ENCODE measurements at regions not wholly inside any gene's neighbourhood (a gene's known extent, or its start where the extent isn't known, plus 50 kb on each side); places are given as distances from the start of the nearest gene placed in this dataset.

DNA sequence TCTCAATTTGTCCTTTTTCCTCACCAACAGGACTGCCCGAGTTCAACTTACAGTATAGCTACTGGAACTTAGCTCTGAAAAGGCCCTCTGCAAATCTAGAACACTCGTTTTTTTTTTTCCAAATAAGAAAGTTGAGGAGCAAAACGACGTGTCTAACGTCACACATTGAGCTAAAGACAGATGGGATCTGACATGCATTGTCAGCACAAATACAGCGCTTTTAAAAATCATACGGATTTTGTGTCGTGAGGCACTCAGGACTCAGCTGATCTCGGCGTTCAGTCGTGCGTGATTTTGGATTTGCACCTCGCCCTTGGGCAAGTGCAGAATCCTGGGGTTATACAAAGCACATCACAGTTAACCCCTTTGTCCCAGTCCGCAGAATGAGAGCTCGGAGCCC is 94.7 kb upstream of the ZNF322 start:
- Histone ChIP-seq H3K36me3 (ENCODE audit: control insufficient read depth, insufficient read depth, low read length) (no peaks in the 10 kb centered on the region), H3K4me3 (ENCODE audit: insufficient read depth, low read depth, low read length) (no peak overlapping the region), H4K91ac (ENCODE audit: insufficient read depth, low read depth, low read length) (no peak overlapping the region), H2BK5ac (ENCODE audit: low read depth, low read length, poor library complexity, severe bottlenecking) (no peak overlapping the region), H4K20me1 (ENCODE audit: insufficient read depth, low read length) (no peaks in the 10 kb centered on the region), H3K14ac (replicated peaks; ENCODE audit: low read depth, low read length) (no peak overlapping the region), H2BK20ac (ENCODE audit: low read depth, low read length) (no peak overlapping the region), H3K79me1 (ENCODE audit: low read depth in 1 of 2, low read length in 2 of 2) (no peaks in the 10 kb centered on the region), H3K4ac (ENCODE audit: low read depth, low read length) (no peak overlapping the region), H3K9ac (ENCODE audit: low read depth, low read length) (no peak overlapping the region), H3K27me3 (ENCODE audit: control insufficient read depth, insufficient read depth, low read length) (peaks cover 14% of the 10 kb centered on the region), H3K9me3 (ENCODE audit: control insufficient read depth, insufficient read depth, low read length) (peaks cover 2% of the 10 kb centered on the region; the same call in 1 of the 2 replicates), H4K8ac (ENCODE audit: low read depth in 2 of 2, low read length in 2 of 2) (no peak overlapping the region), H2AK9ac (replicated peaks; ENCODE audit: low read depth, low read length, poor library complexity) (no peak overlapping the region), H3K56ac (ENCODE audit: extremely low read depth, insufficient read depth, low read length) (no peak overlapping the region), H4K5ac (ENCODE audit: low read depth, low read length) (no peak overlapping the region), H3K9me1 (ENCODE audit: insufficient read depth, low read length) (no peaks in the 10 kb centered on the region), H3K23ac (ENCODE audit: low read depth, low read length) (no peak overlapping the region), H2BK120ac (ENCODE audit: low read depth, low read length) (no peak overlapping the region), H2AK5ac (ENCODE audit: low read depth, low read length) (no peak overlapping the region), H3K18ac (ENCODE audit: low read depth, low read length) (no peak overlapping the region), H3K4me1 (ENCODE audit: control insufficient read depth, insufficient read depth, low read length) (no peaks in the 10 kb centered on the region), H2AFZ (replicated peaks; ENCODE audit: low read length, poor library complexity) (no peak overlapping the region), H3K27ac (ENCODE audit: insufficient read depth, low read length) (no peak overlapping the region), H3K4me2 (ENCODE audit: low read depth, low read length) (no peak overlapping the region; the same call in 1 of the 2 replicates), H2BK15ac (ENCODE audit: low read depth, low read length) (no peak overlapping the region)
- POLR2A ChIA-PET (ENCODE audit: unreplicated experiment): no interaction called here
- CTCF ChIA-PET: interaction anchor here (0.6 kb wide), 2 partner anchors 10 to 87 kb away, joined by 3 to 5 read pairs; no protein-coding TSS in a partner anchor
- TF ChIP-seq, protein P1, sequence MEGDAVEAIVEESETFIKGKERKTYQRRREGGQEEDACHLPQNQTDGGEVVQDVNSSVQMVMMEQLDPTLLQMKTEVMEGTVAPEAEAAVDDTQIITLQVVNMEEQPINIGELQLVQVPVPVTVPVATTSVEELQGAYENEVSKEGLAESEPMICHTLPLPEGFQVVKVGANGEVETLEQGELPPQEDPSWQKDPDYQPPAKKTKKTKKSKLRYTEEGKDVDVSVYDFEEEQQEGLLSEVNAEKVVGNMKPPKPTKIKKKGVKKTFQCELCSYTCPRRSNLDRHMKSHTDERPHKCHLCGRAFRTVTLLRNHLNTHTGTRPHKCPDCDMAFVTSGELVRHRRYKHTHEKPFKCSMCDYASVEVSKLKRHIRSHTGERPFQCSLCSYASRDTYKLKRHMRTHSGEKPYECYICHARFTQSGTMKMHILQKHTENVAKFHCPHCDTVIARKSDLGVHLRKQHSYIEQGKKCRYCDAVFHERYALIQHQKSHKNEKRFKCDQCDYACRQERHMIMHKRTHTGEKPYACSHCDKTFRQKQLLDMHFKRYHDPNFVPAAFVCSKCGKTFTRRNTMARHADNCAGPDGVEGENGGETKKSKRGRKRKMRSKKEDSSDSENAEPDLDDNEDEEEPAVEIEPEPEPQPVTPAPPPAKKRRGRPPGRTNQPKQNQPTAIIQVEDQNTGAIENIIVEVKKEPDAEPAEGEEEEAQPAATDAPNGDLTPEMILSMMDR (conservative IDR thresholded peaks at IDR 0.05; ENCODE audit: low read depth, low read length): no peak
- TF ChIP-seq FOS (IDR thresholded peaks at IDR 0.05; ENCODE audit: low read depth, low read length) (no peak), MXI1 (IDR thresholded peaks at IDR 0.05; ENCODE audit: borderline replicate concordance, low read depth, low read length) (no peak), ELK1 (IDR thresholded peaks at IDR 0.05; ENCODE audit: borderline replicate concordance, low read depth, low read length) (no peak), RAD21 (IDR thresholded peaks at IDR 0.05; ENCODE audit: low read length) (no peak), NFE2L2 (IDR thresholded peaks at IDR 0.05; ENCODE audit: low read depth, low read length) (no peak), MAFK (IDR thresholded peaks at IDR 0.05; ENCODE audit: low read depth, low read length) (peak; percentile 68), POLR2A (IDR thresholded peaks at IDR 0.05; ENCODE audit: low read depth, low read length) (no peak)
- in situ Hi-C loops (cut with MboI; ENCODE audit: low sequenced_read_pairs) (no loop called here), dilution Hi-C loops (cut with HindIII; ENCODE audit: low sequenced_read_pairs, unreplicated experiment) (no loop called here), intact Hi-C loops (cut with micrococcal nuclease) (no loop called here)
- ATAC-seq (ENCODE audit: low read depth) (no peak), DNase-seq (no peak)
- 0% methylated on average over 4 of the region's 15 CpGs; no CpG with 5 or more reads in 1 of the 2 experiments for WGBS, 2 experiments (ENCODE audit: extremely low coverage in 2 of 2, insufficient read length in 1 of 2)
- BruUV-seq (replicated peaks): no TSS peak

Data from IMR-90 (cell line).